Inflammatory macrophage treated with lipopolysaccharide for 1 hour (primary cell): ENCODE measurements at regions not wholly inside any gene's neighbourhood (a gene's known extent, or its start where the extent isn't known, plus 50 kb on each side); places are given as distances from the start of the nearest gene placed in this dataset.
"Not testable (repeated sequence)": the region's sequence is repeated elsewhere in the genome, so short reads cannot be mapped to it uniquely, and the experiment has no call there.

Source experiments
- DNase-seq, 2 donors: peaks; one replicate each; pipeline ENCODE4 v3.0.0-alpha.2; 2020 to 2022

GRCh38 chr1:242723044-242723716, 198.7 kb upstream of the PLD5 start:
- no peak for DNase-seq

DNA sequence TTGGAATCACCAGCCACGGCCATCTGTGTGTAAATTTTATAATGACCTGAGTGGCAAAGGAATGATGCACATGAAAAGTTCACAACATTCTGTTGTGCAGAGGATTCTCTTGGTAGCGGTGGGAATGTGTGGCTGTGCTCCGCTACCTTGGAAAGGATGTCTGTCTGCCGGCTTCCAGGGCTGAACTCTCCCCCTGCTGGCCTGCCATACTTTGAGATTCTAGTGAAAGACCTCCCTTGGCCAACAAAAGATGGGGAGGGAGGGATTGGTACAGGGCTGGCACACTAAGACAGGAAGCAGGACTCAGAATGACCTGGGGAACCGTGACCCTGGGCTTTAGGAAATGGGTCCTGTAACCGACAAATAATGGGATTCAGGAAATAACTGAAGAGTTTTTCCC, 194.5 kb upstream of the PLD5 start:
- no peak for DNase-seq

GRCh38 chr1:242712248-242712647, 187.8 kb upstream of the PLD5 start:
- no peak for DNase-seq

DNA sequence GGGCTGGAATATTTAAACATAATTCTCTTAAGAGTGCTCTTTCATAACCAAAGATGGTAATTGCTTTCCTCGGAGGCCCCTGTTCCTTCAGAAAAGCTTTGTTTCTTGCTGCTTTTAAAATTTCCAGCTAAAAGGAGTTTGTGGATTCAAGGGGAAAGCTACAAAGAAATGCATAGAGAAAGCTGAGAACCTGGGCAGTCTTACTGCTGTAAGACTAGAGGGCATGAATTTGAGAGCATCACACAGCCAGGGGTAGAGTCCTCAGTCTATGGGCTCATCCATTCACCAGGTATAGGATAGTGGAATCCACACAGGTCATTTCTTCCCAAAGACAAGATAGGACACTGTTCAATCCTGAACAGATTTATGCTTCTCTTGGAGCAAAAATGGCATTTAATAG, 186.3 kb upstream of the PLD5 start:
- DNase-seq = no peak

DNA sequence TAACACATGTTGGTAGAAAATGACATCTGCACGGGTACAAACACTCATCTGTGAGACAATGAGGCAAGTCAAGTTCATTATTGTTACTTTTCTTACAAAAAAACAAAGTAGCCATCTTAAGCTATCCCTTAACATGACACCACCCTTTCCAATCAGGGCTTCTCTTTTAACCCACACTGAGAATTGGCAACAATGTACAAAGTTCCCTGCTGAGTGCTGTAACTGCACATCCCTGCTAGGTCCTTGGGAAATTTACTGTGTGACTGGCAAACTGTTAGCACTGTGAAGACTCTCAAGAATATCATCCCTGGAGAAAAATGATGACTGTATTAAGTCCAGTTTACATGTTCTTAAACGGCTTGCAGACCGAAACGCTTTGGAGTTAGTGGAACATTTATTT, 185.8 kb upstream of the PLD5 start:
- DNase-seq = no peak

GRCh38 chr1:242703467-242703866, 179.0 kb upstream of the PLD5 start:
- no peak for DNase-seq

GRCh38 chr1:242692988-242693387, 168.5 kb upstream of the PLD5 start:
- DNase-seq = no peak

- DNase-seq = no peak
Observed at GRCh38 chr1:242691610-242691945, 167.1 kb upstream of the PLD5 start.

GRCh38 chr1:242690849-242691609, 166.5 kb upstream of the PLD5 start:
- DNase-seq = no peak

DNA sequence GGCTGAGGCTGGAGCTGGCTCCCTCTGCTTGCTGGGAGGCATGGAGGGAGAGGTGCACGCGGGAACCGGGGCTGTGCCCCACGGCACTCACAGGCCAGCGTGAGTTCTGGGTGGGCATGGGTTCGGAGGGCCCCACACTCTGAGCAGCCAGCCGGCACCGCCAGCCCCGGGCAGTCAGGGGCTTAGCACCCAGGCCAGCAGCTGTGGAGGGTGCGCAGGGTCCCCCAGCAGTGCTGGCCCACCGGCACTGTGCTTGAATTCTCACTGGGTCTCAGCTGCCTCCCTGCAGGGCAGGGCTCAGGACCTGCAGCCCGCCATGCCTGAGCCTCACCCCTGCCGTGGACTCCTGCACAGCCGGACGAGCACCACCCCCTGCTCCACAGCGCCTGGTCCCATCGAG, 164.9 kb upstream of the PLD5 start:
- no peak for DNase-seq

GRCh38 chr1:242674951-242675645, 150.6 kb upstream of the PLD5 start:
- DNase-seq = no peak

DNA sequence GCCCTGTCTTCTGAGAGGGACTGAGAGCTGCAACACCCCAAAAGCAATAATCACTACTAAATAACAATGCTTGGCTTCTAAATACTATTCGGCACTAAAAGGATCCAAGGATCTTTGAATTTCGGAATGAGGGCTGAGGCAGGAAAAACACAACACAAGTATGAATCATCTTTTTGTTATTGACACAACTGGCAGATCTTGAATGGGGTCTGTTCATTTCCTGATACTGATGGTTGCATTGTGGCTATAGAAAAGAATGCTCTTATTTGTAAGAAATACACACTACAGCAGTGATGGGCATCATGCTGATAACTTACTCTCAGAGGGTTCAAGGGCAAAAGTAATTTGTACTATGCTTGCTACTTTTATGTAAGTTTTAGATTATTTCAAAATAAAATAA, 149.2 kb upstream of the PLD5 start:
- DNase-seq = no peak

- DNase-seq = not testable (repeated sequence)
Observed at GRCh38 chr1:242673165-242673564, 148.7 kb upstream of the PLD5 start.

DNA sequence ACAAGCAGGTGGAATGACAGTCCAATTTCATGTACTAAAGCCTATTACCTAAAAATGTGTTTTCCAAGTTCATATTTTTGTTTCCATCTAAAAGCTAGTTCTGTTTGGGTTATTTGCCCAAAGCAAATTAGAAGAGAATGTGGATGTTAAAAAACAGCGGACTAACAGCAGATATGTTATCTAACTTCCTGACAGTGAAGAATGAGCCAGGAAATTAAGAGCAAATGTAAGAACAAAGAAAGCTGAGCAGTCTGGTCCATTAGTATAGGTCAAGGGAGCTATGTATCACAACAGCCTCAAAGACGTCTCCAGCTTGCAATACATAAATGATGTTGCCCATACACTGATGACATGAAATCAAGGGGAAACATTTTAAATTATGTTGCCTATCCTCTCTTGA, 145.5 kb upstream of the PLD5 start:
- DNase-seq = no peak

- DNase-seq = no peak
Observed at GRCh38 chr1:242662886-242663285, 138.4 kb upstream of the PLD5 start.

- DNase-seq = not testable (repeated sequence)
Observed at GRCh38 chr1:242653772-242654171, 129.3 kb upstream of the PLD5 start.

GRCh38 chr1:242651817-242652216, 127.3 kb upstream of the PLD5 start:
- DNase-seq = no peak

DNA sequence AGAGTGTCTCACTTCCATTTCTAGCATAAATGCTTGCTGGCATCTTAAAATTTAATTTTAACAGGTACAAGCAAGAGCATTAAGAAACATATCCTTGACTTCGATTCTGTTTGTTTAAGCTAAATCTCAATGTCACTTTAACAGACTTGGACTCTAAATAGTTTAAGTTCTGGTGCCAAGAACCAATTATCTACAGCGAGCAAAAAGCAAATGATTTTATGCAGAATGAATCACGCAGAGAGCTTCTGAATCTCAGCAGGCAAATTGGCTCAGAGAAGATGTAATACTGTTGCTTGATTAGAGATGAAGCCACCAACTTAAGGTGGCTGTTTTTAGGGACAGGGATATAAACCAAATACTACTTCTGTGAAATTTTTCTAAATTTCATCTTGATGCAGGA, 117.0 kb upstream of the PLD5 start:
- no peak for DNase-seq

GRCh38 chr1:242639104-242639503, 114.6 kb upstream of the PLD5 start:
- no peak for DNase-seq

GRCh38 chr1:242634732-242635131, 110.2 kb upstream of the PLD5 start:
- DNase-seq = no peak

- no peak for DNase-seq
Observed at GRCh38 chr1:242629396-242629795, 104.9 kb upstream of the PLD5 start.

GRCh38 chr1:242623756-242624155, 99.3 kb upstream of the PLD5 start:
- DNase-seq = no peak

DNA sequence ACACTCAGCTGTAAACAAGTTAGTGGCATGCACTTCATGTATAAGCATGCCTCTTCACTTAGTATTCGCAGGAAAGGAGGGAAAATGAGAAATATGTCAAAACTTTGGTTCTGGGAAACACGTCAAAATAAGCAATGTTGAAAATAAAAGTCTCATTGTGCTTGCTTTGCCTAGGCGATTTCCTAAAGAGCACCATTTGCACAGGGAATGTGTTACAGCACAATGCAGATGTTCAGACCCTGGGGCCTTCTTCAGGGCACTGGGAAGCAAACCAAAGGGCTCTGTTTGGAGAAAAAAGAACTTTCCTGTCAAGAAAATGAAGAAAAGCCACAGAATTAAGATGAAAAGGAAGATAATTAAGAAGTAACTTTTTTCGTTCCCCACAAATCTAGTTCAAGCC, 98.6 kb upstream of the PLD5 start:
- DNase-seq = no peak

DNA sequence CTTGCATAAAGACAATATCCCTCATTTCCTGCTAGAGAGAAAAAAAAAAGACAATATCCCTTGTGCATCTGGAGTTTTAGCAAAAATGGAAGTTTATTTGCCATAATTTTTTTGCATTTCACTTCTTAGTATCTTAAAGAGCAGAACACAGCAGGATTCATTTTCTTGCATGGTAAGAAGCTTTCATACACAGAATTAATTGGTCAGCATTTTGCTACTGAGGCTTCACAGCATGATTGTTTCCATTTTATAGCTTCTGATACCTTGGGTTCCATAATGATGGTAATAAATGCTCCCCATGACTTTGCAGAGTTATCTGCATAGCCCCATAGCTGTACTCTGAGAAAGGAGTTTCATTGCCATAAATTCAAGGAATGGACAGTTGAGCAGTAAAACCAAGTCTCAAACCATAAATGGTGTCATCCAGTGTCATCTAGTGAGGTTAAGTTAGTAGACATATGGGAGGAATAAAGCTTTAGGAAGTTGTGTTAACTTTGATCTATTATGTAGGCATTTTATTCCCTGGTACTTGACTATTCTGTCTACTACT, 88.8 kb upstream of the PLD5 start:
- no peak for DNase-seq
